HG02678 (cell line): ENCODE measurements at regions not wholly inside any gene's neighbourhood (a gene's known extent, or its start where the extent isn't known, plus 50 kb on each side); places are given as distances from the start of the nearest gene placed in this dataset.

Experiments
- ATAC-seq: cut with Tn5 transposase; IDR thresholded peaks from one replicate; pipeline ENCODE4 v1.9.1; 2021; ENCODE audit warnings: mild to moderate bottlenecking, moderate library complexity; ENCODE audit not compliant: unreplicated experiment

DNA sequence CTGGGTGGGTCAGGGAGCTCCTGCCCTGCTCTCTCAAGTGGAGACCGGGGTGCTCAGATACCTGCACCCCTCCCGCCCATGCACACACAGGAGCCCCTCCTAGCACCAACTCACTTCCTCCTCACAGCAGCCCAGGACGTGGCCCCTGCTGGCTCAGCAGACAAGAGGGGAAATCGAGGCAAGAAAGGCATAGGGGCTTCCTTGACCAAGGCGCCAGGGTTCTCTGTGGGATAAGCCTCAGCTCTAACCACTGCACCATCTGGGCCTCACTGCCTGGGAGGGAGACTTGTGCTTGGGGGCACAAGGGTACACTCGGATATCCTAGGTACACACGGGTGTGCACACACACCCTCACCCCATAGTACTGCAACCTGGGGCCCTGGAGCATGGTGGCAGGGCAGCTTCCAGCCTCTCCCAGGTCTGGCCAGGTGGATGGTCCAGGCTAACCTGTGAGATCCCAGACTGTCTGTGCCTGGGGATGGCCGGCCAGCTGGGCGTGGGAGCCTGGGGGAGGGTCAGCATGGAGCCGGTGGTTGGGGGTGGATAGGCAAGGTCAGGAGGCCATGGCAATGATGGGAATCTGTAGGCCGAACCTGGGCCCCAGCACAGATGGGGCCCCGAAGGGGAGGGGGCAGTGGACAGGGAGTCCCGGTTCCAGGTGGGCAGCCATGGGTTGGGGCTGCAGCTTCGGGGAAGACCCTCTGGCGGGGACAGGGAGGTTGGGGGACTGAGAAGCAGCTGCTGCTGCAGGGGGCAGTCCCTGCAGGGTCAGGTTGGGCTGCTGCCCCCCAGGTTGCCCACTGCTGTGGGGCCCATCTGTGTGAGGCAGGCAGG, 312.4 kb downstream of the TMEM121 start:
- ATAC-seq, result no peak

DNA sequence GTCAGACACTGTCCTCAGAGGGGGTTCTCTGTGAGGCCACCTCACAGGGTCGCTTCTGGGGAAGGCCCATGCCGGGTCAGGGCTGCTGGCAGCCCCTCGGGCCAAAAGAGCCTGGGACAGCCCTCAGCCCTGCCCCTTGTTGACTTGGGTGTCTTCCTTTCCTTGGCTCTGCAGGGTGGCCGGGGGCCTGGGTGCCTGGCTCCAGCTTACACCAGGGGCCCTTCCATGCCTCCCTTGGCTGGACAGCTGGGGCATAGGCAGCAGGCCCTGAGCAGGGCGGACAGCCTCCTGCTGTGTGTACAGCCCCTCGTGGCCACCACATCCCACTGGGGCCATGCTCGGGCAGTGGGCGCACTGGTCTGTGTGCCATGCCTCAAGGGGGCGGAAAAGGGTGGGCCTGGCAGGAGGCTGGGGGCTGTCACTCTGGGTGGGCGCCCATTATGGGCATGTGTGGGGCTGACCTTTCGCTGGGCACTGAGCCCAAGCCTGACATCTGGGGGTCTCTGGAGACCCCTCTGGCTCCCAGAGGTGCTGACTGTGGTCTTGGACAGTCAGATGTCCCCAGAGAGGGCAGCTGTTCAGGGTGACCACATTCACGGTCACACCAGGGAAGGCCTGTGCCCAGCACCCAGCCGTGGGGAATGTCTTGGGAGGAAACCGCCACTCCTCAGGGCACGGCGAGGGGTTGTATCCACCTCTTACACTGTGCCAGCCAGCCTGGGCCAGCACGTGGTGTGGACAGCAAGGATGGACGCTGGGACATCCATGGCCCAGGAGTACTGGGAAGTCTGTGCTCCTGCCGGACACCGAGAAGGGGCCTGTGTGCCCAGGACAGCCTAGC, 313.3 kb downstream of the TMEM121 start:
- ATAC-seq, result no peak

GRCh38 chr14:105840266-105841021, 314.1 kb downstream of the TMEM121 start:
- no peak for ATAC-seq

DNA sequence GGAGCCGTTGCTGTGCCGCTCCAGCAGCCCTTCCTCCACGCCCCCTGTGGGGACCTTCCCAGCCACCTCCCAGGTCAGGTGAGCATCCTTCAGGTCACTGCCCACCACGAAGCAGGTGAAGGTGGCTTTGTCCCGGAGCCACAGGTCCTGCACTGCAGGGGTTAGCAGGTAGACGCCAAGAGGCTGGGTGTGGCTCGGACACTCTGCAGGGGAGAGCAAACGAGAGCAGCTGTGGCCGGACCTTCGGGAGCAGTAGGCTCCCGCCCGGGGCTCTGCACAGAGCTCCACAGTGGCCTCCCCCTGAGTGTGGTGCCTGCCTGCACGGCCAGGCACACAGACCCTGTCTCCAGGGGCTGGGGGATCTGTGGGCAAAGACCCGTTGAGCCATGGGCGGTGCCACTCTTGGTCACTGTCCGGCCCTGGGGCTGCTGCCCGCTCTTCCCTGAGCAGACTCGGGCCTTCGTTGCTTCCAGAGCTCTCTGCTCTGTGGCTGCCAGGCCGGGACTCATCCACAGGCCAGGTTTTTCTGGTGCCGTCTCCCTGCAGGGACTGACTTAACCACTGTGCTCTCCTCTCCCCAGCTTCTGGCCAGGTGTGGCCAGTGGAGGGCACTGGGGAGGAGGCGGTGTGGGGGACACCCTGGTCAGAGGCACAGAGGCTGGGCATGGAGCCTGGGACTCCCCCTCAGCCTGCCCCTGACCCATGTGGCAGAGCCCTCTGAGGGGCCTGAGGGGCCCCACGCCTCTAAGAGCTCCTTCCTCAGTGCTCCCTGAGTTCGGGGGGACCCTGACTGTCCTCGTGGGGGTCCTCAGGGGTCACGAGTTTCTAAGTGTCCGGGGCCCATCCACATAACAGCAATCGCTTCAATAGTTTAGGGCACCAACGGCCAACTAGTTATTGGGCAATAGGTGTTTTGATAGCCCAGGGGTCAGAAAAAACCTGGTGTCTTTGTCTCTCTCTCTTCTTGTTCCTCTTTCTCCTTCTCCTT, 314.9 kb downstream of the TMEM121 start:
- no peak for ATAC-seq

DNA sequence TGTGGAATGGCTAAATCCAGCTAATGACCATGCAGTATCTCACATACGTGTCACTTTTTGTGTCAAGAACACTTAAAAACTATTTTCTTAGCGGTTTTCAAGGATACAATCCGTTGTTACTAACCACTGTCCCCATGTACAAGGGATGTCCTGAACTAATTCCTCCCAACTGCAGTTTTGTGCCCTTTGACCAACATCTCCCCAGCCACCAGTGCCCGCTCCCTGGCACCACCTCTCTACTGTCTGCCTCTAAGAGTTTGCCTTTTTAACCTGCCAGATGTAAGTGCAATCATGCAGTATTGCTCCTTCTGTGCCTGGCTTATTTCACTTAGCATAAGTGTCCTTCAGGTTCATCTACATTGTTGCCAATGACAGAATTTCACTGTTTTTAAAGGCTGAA, 315.7 kb downstream of the TMEM121 start:
- no peak for ATAC-seq

DNA sequence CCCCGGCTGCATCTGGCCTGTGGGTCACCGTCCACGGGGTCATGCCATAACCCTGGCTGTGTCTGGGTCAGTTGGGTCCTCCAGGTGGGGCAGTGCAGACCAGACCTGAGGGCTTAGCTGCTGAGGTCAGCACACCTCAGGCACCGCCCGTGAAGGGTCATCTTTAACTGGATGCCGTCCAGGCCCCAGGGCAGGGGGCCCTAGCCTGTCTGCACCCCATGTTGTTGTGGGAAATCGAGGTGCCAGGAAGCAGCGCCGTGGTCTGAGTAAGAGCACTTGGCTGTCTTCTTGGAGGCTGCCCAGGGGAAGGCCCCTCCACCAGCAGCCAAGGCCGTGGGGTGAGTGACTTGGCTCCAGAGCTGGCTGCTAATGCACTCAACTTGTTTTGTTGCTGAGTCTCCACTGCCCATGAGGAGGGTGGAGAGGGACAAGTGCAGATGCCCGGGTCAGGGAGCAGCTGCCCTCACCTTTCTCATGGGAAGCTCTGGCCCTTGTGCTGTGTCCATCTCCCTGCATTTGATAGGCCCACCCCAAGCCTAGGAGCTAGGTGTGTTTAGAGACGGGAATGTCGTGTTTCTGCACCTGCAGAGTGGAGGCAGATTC, 317.2 kb downstream of the TMEM121 start:
- ATAC-seq, result no peak

- ATAC-seq, result no peak
These were observed 317.8 kb downstream of the TMEM121 start for GRCh38 chr14:105844047-105844630.

GRCh38 chr14:105844810-105845724, 318.7 kb downstream of the TMEM121 start:
- no peak for ATAC-seq

- ATAC-seq, result no peak
These were observed 319.4 kb downstream of the TMEM121 start for GRCh38 chr14:105845725-105846309.

GRCh38 chr14:105846312-105846711, 319.9 kb downstream of the TMEM121 start:
- ATAC-seq, result no peak

DNA sequence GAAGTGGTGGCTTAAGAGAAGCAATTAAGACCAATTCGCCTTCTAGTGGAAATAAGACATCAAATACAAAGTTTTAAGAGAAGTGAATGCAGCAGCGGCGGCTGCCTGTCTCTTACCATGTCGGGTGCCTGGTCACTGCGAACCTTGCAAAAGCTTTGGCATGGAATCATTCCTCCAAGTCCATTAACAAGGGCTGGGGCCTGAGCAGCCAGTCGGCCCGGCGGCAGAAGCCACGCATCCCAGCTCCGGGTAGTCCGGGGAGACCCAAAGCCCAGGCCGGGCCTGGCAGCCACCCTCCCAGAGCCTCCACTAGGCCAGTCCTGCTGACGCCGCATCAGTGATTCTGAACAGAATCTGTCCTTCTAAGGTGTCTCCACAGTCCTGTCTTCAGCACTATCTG, 321.0 kb downstream of the TMEM121 start:
- ATAC-seq, result no peak

GRCh38 chr14:105848570-105848969, 322.2 kb downstream of the TMEM121 start:
- no peak for ATAC-seq

- ATAC-seq, result no peak
These were observed 323.7 kb downstream of the TMEM121 start for GRCh38 chr14:105849933-105850626.

- no peak for ATAC-seq
These were observed 324.6 kb downstream of the TMEM121 start for GRCh38 chr14:105850853-105851581.

GRCh38 chr14:105851716-105852377, 325.5 kb downstream of the TMEM121 start:
- no peak for ATAC-seq
